ENCODE measurements at regions not wholly inside any gene's neighbourhood (a gene's known extent, or its start where the extent isn't known, plus 50 kb on each side); places are given as distances from the start of the nearest gene placed in this dataset.

- TF ChIP-seq NR0B1 (IDR thresholded peaks at IDR 0.05; ENCODE audit: partially characterized antibody) (no peak), SAP30 (IDR thresholded peaks at IDR 0.05; ENCODE audit: borderline replicate concordance, insufficient read depth, low read depth, low read length, poor library complexity, severe bottlenecking) (no peak), TCF3 (CRISPR knock-in tag; IDR thresholded peaks at IDR 0.05) (no peak), ZNF24 (IDR thresholded peaks at IDR 0.05) (no peak), ELF1 (tag; IDR thresholded peaks at IDR 0.05) (no peak), ATF3 (IDR thresholded peaks at IDR 0.05) (no peak), ATF3 (CRISPR knock-in tag; conservative IDR thresholded peaks at IDR 0.05) (no peak), CHD4 (IDR thresholded peaks at IDR 0.05; ENCODE audit: insufficient read depth, insufficient replicate concordance, low read depth, low read length, poor library complexity, severe bottlenecking) (no peak), ZNF830 (CRISPR knock-in tag; IDR thresholded peaks at IDR 0.05) (no peak)
These were observed 62.7 kb upstream of the KLF7 start (continued) for GRCh38 chr2:207228402-207228801.

GRCh38 chr2:207229161-207229560 lies 63.4 kb upstream of the KLF7 start:
- no peak overlapping the region for H3K4me3 ChIP-seq
- H3K9me3 ChIP-seq (replicated peaks; ENCODE audit: control insufficient read depth, insufficient read depth, low read depth, low read length) = no peaks in the 10 kb centered on the region
- H3K4me1 ChIP-seq (replicated peaks in 1 of 2; ENCODE audit: control insufficient read depth in 2 of 2, insufficient read depth in 2 of 2, low read length in 2 of 2) = peaks cover 0 to 16% of the 10 kb centered on the region in 2 experiments; a peak in 3 of 5 replicates
- H4K20me1 ChIP-seq (replicated peaks; ENCODE audit: control insufficient read depth, insufficient read depth, low read length) = no peaks in the 10 kb centered on the region
- 10% methylated on average over 3 of the region's 3 CpGs for WGBS (ENCODE audit: insufficient coverage, low coverage, missing lambda C conversion rate)
- intact Hi-C loops (cut with micrococcal nuclease) = no loop called here
- CTCF ChIA-PET (ENCODE audit: low intra/inter-chr PET ratio) = no interaction called here
- POLR2A ChIA-PET = no interaction called here
- H3K27ac ChIP-seq (ENCODE audit: extremely low read depth, low read depth, low read length) = no peak overlapping the region
- in situ Hi-C loops (cut with MboI) = no loop called here
- DNase-seq (ENCODE audit: extremely low read depth in 1 of 4, low spot score in 3 of 4) (no peak), FAIRE-seq (no peak), ATAC-seq (no peak)
- no TSS peak for BruUV-seq (replicated peaks)
- no peaks in the 10 kb centered on the region for H3K36me3 ChIP-seq (ENCODE audit: control insufficient read depth, insufficient read depth, low read length)
- no peak overlapping the region for H3K4me2 ChIP-seq (ENCODE audit: insufficient read depth, low read length)
- no peaks in the 10 kb centered on the region for H3K9me1 ChIP-seq (ENCODE audit: control insufficient read depth, insufficient read depth, low read length)
- no peak overlapping the region for H2AFZ ChIP-seq (ENCODE audit: low read depth, low read length)
- H3K79me2 ChIP-seq (ENCODE audit: control insufficient read depth, insufficient read depth, low read length) = no peaks in the 10 kb centered on the region
- H3K9ac ChIP-seq (ENCODE audit: insufficient read depth in 1 of 2, low read depth in 2 of 2, low read length in 2 of 2) = no peak overlapping the region
- H3K27me3 ChIP-seq (ENCODE audit: control insufficient read depth in 2 of 2, insufficient read depth in 2 of 2, low read length in 2 of 2) = peaks cover 0 to 3% of the 10 kb centered on the region in 2 experiments; a peak in 1 of 5 replicates
- no peak for TF ChIP-seq CREB1 (IDR thresholded peaks at IDR 0.05)
- no peak for TF ChIP-seq CREB1 (CRISPR knock-in tag; IDR thresholded peaks at IDR 0.05)
- TF ChIP-seq CBX3 (IDR thresholded peaks at IDR 0.05; ENCODE audit: borderline replicate concordance in 1 of 2, low read length in 2 of 2) = no peak
- no peak for TF ChIP-seq BRF1 (IDR thresholded peaks at IDR 0.05; ENCODE audit: borderline replicate concordance, extremely low read depth, insufficient read length)
- TF ChIP-seq JUND (IDR thresholded peaks at IDR 0.05; ENCODE audit: borderline replicate concordance, low read depth, low read length) = no peak
- TF ChIP-seq JUND (tag; IDR thresholded peaks at IDR 0.05; ENCODE audit: borderline replicate concordance, low read depth, low read length) = no peak
- TF ChIP-seq LEF1 (IDR thresholded peaks at IDR 0.05) = no peak
- TF ChIP-seq FOXJ2 (tag; IDR thresholded peaks at IDR 0.05) = no peak

Measured in K562 (cell line).